ENCODE measurements at regions not wholly inside any gene's neighbourhood (a gene's known extent, or its start where the extent isn't known, plus 50 kb on each side); places are given as distances from the start of the nearest gene placed in this dataset.

- TF ChIP-seq CTCF (IDR thresholded peaks at IDR 0.05) (no peak), POLR2A (IDR thresholded peaks at IDR 0.05; ENCODE audit: low read depth) (no peak), POLR2AphosphoS5 (IDR thresholded peaks at IDR 0.05) (no peak)
Measured at GRCh38 chr17:71455219-71455618, 665.6 kb upstream of the SOX9 start.
